ENCODE measurements at regions not wholly inside any gene's neighbourhood (a gene's known extent, or its start where the extent isn't known, plus 50 kb on each side); places are given as distances from the start of the nearest gene placed in this dataset.
"Not testable (repeated sequence)": the region's sequence is repeated elsewhere in the genome, so short reads cannot be mapped to it uniquely, and the experiment has no call there.

GRCh38 chr4:83213640-83214039 lies 71.0 kb downstream of the COQ2 start:
- no peak for DNase-seq

- no peak for DNase-seq
These were observed 72.4 kb downstream of the COQ2 start for GRCh38 chr4:83212041-83212851.

DNA sequence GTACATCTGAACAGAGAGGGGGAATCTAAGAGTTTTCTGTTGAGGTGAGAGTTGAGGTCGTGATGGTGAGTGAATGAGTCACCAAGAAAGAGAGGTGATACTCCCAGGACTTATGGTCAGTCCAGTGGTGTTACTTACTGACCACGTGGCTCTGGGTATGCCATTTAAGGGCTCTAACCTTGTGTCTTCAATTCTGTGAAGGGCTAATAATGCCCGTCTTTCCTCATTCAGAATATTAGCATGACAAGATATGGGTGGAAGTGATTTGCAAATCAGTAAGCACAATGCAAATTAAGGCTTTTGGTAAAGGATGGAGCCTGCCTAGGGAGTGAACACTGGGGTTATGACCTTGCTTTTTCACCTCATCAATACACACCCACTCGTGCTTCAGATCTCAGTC lies 75.2 kb downstream of the COQ2 start:
- no peak for DNase-seq

DNA sequence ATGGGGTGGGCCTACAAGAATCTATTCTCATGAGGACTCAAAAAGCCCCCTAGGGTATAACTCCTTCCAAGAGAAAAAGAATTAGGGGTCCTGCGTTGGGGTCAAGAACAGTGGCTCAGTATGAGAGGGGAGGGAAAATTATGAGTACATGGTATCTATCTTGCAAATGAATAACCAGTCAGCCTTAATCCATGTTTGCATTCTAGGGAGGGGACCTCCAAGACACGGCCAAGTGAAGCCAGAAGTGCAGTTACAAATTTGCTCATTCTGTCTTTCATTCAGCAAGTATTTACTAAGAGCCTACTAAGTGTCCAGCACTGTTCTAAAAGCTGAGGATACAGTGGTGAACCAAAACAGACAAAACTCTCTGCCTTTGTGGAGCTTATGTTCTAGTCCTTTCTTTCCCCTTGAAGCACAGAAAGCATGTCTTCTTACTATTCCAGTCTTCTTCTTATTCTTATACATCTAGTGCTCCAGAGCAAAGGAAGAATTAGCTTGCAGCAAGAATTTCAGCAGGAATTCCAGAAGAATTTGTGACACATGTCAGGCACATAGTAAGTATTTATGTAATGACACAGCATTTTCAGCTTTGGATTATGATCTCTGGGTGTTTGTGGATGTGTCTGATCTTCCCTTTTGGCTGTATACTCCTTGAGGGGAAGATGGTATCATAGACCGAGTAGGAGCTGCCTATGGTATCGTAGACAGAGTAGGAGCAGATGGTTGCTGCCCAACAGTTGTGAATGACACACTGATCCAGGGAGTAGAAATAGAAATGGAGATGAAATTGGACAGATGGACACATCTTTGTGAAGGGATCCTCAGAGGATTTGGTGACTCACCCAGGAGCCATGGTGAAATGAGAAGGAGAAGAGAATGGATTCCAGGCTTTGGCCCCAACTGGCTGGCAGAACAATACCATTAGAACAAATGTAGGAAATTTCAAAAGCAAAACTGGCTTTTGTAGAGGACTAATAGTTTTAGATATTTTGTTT lies 75.9 kb downstream of the COQ2 start:
- no peak for DNase-seq

GRCh38 chr4:83207497-83208101 lies 77.0 kb downstream of the COQ2 start:
- peak; percentile 88 for DNase-seq

GRCh38 chr4:83205760-83206159 lies 78.8 kb downstream of the COQ2 start:
- DNase-seq, result no peak

DNA sequence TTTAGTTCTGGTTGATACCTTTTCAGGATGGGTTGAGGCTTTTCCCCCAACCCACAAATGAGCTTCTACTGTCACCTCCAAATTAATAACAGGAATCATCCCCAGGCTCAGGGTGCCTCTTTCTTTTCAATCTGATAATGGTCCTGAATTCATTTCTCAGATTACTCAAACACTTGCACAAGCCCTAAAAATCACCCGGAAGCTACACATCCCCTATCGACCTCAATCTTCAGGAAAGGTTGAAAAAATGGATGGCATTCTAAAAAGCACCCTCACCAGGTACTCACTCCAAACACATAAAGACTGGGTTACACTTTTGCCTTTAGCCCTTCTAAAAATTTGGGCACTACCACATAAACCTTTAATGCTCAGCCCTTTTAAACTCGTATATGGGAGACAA lies 79.9 kb downstream of the COQ2 start:
- no peak for DNase-seq

DNA sequence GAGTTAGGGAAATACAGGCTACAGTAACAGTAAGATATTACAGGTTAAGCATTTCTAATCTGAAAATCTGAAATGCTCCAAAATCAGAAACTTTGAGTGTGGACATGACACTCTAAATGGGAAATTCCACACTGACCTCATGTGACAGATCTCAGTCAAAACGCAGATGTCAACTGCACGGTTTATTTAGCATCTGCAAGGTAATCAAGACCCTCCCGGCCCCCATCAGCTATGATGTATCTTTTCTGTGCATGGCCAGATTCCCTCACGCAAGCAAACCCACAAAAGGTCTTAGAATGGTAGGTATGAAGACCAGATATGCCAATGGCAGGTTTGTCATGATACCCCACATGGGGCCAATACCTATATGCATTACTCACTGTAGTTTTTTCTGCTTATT lies 82.8 kb downstream of the COQ2 start:
- no peak for DNase-seq

GRCh38 chr4:83197555-83198235 lies 83.2 kb upstream of the PLAC8 start:
- no peak for DNase-seq

- no peak for DNase-seq
These were observed 82.4 kb upstream of the PLAC8 start for GRCh38 chr4:83196921-83197320.

DNA sequence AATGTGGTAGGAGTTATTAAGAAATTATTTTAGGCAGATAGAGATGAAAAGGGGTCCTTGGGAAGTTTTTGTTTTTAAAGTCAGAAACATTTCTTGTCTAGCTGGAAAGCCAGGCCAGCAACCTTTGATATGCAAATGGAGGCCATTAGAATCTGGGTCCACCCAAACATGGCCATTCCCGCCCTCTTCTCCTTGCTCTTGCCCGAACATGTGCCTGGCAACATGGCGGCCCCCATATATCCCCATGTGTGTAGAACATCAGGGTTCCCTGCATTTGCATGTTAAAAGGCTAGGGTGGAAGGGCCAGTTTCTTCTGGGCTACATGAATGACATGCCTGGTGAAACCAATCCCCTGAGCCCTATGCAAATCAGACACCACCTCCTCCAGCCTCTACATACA lies 80.7 kb upstream of the PLAC8 start:
- no peak for DNase-seq

DNA sequence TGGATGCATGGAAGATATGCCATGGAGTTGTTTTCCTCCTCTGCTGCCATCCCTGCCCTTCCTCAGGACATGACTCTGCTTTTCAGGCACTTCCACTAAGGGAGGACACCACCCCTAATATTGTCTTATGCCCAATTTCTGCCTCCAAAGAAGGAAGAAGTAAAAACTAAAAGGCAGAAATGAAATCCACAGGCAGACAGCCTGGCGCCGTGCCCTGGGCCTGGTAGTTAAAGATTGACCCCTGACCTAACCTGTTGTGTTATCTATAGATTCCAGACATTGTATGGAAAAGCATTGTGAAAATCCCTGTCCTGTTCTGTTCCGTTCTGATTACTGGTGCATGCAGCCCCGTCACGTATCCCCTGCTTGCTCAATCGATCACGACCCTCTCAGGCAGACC lies 80.1 kb upstream of the PLAC8 start:
- not testable (repeated sequence) for DNase-seq

DNA sequence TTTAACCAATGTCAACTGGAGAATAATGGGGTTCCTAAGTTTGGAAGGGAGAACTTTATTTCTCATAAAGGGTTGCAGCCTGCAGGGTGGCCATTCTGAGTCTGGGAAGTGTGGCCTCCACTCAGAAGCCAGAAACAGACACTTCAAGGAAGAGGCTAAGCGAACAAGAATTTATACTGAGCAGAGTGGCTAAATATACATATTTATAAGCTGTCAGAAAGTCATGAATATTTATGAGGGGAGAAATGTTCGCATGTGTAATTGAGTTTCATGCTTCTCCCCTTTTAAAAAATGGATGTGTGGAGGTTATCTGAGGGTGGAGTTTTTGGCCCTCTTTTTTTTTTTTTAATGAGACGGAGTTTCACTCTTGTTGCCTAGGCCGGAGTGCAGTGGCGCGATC lies 78.1 kb upstream of the PLAC8 start:
- DNase-seq, result no peak

- DNase-seq, result no peak
These were observed 76.5 kb upstream of the PLAC8 start for GRCh38 chr4:83191026-83191425.

DNA sequence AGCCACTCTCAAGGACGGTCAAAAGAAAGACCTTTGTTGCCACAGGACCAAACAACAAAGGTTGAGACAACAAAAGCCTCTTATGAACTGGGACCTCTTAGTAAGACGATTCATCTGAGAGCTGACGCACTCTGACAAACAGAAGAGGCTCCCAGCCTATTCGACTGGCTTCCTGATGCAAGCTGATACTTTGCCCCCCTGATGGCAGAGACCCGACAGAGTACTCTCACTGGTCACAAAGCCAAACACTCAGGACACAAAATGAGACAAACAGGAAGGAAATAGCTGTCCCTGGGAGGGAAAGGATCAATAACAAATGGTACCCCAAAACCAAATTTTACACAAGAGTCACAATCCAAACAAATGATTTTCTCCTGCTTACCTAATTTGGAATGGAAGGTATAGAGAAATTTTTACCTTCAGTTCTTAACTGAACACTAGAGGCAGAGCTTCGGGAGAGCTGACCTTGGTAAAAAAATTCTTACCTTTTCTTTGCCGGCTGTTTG lies 75.2 kb upstream of the PLAC8 start:
- DNase-seq, result peak; percentile 60

GRCh38 chr4:83180431-83180968 lies 66.0 kb upstream of the PLAC8 start:
- no peak for DNase-seq

GRCh38 chr4:83179205-83179604 lies 64.7 kb upstream of the PLAC8 start:
- DNase-seq, result no peak

GRCh38 chr4:83178029-83178428 lies 63.5 kb upstream of the PLAC8 start:
- no peak for DNase-seq

DNA sequence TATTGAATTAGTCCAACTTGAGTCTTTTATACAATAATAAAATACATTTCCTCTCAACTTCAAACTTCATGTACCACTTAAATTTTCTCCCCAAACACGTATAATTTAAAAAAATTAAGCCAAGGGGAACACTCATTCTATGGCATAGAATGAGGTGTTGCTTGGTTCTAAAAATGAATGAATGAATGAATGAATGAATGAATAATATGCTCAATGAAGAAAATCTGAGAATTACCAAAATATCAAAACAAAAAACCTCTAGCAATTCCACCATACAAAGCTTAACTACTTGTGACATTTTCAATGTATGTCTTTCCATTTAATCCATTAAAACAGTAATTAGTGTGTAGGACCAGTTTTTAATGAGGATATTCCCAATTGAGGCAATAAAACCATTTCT lies 62.7 kb upstream of the PLAC8 start:
- no peak for DNase-seq

DNA sequence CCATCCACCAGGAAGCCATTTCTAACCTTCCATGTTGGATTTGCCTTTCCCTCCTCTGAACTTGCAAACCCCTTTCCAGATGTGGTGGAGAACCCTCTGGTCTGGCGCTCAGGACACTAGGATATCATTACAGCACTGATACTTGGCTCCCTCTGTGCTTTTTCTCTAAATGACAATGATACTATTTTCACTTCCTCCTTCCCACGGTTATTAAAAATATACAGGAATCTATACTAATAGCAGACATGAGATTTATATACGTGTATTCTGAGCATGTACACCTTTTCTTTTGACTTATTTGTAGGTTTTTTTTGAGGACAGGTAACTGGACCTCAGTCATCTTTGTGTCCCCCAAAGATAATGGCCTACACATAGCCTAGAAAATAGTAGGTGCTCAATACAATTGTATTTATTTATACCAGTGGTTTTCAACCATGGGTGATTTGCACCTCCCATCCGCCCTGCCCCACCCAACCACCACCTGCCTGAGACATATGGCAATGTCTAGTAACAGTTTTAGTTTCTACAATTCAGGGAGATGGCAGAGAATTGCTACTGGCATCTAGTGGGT lies 60.4 kb upstream of the PLAC8 start:
- no peak for DNase-seq

GRCh38 chr4:83172371-83172770 lies 57.8 kb upstream of the PLAC8 start:
- no peak for DNase-seq

GRCh38 chr4:83171436-83172039 lies 57.0 kb upstream of the PLAC8 start:
- DNase-seq, result no peak
